ENCODE measurements at regions not wholly inside any gene's neighbourhood (a gene's known extent, or its start where the extent isn't known, plus 50 kb on each side); places are given as distances from the start of the nearest gene placed in this dataset.

DNA sequence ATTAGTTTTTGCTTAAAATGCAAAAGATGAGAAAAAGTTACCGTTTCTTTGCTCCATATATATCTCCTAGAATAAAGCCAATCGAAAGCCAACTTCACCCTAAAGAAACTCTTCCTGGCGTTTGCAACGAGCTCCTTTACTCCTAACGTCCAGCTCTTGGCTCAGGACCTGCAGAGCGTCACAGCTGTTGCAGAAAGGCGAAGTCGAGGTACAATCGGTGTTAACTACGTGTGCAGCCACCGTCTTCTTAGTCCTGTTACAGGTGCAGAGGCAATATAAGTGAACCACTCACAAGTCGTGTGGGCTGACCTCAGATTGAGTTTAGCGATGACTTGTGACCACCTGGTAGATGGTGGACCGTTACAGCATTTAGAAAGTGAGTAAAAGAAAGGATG lies 113.1 kb downstream of the TRIM27 start:
- Histone ChIP-seq H3K36me3 (no peaks in the 10 kb centered on the region), H3K9me3 (no peaks in the 10 kb centered on the region), H3K27me3 (peaks cover 67 to 100% of the 10 kb centered on the region in 2 donors), H3K4me1 (no peaks in the 10 kb centered on the region), H3K27ac (no peak overlapping the region), H3K4me3 (no peak overlapping the region)
- TF ChIP-seq, protein P1, sequence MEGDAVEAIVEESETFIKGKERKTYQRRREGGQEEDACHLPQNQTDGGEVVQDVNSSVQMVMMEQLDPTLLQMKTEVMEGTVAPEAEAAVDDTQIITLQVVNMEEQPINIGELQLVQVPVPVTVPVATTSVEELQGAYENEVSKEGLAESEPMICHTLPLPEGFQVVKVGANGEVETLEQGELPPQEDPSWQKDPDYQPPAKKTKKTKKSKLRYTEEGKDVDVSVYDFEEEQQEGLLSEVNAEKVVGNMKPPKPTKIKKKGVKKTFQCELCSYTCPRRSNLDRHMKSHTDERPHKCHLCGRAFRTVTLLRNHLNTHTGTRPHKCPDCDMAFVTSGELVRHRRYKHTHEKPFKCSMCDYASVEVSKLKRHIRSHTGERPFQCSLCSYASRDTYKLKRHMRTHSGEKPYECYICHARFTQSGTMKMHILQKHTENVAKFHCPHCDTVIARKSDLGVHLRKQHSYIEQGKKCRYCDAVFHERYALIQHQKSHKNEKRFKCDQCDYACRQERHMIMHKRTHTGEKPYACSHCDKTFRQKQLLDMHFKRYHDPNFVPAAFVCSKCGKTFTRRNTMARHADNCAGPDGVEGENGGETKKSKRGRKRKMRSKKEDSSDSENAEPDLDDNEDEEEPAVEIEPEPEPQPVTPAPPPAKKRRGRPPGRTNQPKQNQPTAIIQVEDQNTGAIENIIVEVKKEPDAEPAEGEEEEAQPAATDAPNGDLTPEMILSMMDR (IDR thresholded peaks at IDR 0.05) = no peak
- intact Hi-C loops (cut with DNase I) = no loop called here
- ATAC-seq (no peak), DNase-seq (no peak)

DNA sequence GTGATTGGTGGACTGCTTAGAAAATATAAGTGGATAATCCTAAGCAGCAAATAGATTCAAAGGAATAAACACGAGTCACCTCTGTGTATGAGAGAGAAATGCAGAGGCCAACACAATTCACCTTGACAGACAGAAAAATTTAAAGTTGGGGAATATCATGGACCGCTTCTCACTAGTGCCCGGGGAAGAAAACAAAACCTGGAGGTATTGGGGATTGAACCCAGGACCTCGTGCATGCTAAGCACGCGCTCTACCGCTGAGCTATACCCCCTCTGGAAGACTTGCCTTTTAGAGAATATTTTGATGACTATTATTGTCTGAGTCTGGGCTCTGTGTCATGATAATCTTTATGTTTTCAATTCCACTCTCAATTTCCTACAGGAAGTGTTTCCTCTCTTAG lies 111.9 kb downstream of the TRIM27 start:
- Histone ChIP-seq H3K4me1 (no peaks in the 10 kb centered on the region), H3K9me3 (no peaks in the 10 kb centered on the region), H3K27me3 (peaks cover 79 to 100% of the 10 kb centered on the region in 2 donors), H3K36me3 (no peaks in the 10 kb centered on the region), H3K4me3 (no peak overlapping the region), H3K27ac (no peak overlapping the region)
- ATAC-seq = no peak
- DNase-seq = no peak
- TF ChIP-seq, protein P1 (IDR thresholded peaks at IDR 0.05) = no peak
- intact Hi-C loops (cut with DNase I) = no loop called here

DNA sequence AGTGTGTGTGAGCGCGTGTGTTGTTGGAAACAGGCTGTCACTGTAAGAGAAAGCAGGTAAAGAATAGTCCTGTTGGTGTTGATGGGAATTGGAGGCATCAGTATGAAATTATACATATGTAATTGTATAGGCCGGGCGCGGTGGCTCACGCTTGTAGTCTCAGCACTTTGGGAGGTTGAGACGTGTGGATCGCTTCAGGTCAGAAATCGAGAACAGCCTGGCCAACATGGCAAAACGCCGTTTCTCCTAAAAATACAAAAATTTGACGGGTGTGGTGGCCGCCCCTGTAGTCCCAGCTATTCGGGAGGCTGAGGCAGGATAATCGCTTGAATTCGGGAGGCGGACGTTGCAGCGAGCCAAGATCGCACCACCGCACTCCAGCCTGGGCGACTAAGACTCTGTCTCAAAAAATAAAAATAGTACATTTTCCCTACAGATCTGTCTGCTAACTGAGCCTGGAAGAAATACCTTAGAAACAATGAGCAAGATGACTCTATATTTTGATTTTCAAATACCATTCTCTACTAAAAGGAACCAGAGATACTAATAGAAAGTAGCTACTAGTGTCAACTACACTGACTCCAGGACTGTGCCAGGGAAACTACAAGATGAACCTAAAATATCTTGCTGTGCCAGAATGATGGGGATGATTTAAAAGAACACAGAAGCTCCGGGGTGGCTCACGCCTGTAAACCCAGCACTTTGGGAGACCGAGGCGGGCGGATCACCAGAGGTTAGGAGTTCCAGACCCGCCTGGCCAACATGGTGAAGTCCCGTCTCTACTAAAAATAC lies 110.8 kb downstream of the TRIM27 start:
- intact Hi-C loops (cut with DNase I) = no loop called here
- no peak for DNase-seq

DNA sequence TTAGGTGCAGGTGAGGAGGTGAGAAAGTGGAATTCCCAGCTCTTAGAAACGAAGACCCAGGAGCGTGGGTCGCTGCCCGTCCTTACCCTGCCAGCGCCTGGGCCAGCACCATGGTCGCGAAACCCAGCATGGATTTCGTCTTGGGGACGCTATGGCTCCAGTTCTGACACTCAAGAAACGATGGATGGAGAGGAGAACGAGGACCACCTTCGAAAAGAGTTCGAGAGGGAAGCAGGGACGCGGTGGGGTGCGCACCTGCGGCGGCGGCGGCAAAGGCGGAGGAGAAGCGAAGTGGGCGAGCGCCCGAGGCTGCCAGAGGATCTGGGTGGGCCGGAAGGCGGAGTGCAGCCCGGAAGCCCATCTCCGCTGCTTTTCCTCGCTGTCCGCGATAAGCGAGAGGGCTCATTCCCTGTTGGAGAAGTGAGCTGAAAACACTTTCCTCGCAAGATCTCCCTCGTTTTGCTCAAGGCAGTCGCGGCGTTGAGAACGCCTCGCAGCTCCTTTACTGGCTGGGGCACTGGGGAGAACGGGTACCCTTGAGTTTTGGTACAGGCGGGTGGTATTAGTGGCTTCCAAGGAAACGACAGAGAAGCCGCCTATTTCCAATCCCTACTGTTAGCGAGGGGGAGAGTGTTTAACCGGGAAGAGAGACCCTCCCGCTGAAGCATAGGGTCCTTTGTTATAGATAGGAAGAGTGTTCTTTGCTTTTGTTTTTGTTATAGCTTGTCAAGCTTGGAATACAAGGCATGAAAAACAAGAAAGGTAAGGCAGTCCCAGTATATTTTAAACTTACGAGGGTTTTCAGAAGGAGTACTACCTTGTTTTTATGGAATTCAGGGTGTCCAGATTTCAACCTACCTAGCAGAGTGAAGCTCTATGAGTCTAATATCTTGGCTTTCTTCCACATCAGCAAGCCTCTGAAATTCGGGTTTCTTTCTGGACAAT lies 109.5 kb downstream of the TRIM27 start:
- ATAC-seq = no peak
- Histone ChIP-seq H3K9me3 (no peaks in the 10 kb centered on the region), H3K36me3 (no peaks in the 10 kb centered on the region), H3K27me3 (peaks cover 82 to 100% of the 10 kb centered on the region in 2 donors), H3K4me1 (no peaks in the 10 kb centered on the region), H3K27ac (no peak overlapping the region), H3K4me3 (no peak overlapping the region)
- no peak for DNase-seq
- TF ChIP-seq, protein P1 (IDR thresholded peaks at IDR 0.05) = no peak
- intact Hi-C loops (cut with DNase I) = no loop called here

More for the DNA sequence above, 110.8 kb downstream of the TRIM27 start:
- peaks cover 88 to 100% of the 10 kb centered on the region in 2 donors for H3K27me3 ChIP-seq
- ATAC-seq = no peak
- no peaks in the 10 kb centered on the region for H3K36me3 ChIP-seq
- H3K4me3 ChIP-seq = no peak overlapping the region
- TF ChIP-seq, protein P1 (IDR thresholded peaks at IDR 0.05) = no peak
- no peaks in the 10 kb centered on the region for H3K4me1 ChIP-seq
- no peaks in the 10 kb centered on the region for H3K9me3 ChIP-seq
- no peak overlapping the region for H3K27ac ChIP-seq

DNA sequence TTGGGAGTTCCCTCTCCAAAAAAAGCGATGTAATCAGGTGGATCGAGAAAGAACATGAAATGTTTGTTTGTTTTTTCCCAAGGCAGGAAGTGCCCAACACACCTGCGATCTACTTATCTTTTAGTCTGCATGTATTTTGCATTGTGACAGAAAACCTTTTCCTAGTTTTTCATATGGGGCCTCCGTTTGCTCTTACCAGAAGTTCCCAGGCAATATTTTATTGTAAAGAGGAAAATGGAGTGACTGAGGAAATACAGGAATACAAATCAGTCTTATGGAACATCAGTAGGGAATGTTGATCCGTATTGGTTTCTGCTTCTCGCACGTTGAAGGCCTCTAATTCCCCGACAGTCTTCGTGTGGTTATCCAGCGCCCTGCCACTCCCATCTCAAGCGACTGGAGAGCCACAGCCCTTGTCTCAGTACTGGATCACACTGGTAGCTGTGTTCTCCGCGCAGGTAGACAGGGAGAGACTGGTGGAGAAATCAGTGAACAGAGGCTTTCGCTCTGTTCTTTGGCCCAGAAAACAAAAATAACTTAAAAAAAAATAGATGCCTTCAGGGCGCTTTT lies 107.4 kb downstream of the TRIM27 start:
- Histone ChIP-seq H3K36me3 (no peaks in the 10 kb centered on the region), H3K4me1 (no peaks in the 10 kb centered on the region), H3K9me3 (no peaks in the 10 kb centered on the region), H3K4me3 (no peak overlapping the region), H3K27ac (no peak overlapping the region), H3K27me3 (peaks cover 63 to 100% of the 10 kb centered on the region in 2 donors)
- intact Hi-C loops (cut with DNase I) = no loop called here
- TF ChIP-seq, protein P1 (IDR thresholded peaks at IDR 0.05) = no peak
- DNase-seq (no peak), ATAC-seq (no peak)
